K562 (cell line): ENCODE measurements at regions not wholly inside any gene's neighbourhood (a gene's known extent, or its start where the extent isn't known, plus 50 kb on each side); places are given as distances from the start of the nearest gene placed in this dataset.

Experiments used
- ATAC-seq: fragments of 200-7000 bp; cut with Tn5 transposase; 3 replicates; pipeline ENCODE4 v1.9.1; 2020; ENCODE audit warnings: moderate library complexity
- BruUV-seq: library from RNA; stranded (reverse); fragments of 400-500 nt; replicated peaks from 2 replicates; lab custom pipeline; 2021; lab: Mats Ljungman, UMichigan
- CTCF ChIA-PET: fragments of 300-600 bp; formaldehyde crosslinking; extraction: SDS; loops from one replicate; lab custom pipeline; 2021; ENCODE audit warnings: low intra/inter-chr PET ratio; lab: Yijun Ruan, JAX
- POLR2A ChIA-PET: fragments of 300-600, 350-650 bp; sonication (Branson Sonifier 250); formaldehyde crosslinking; extraction: SDS; loops from one replicate; lab custom pipeline; 2021; ENCODE audit warnings: antibody characterized with exemption, inconsistent platforms; lab: Yijun Ruan, JAX
- DNase-seq, 4 experiments: peaks; one replicate each; pipeline versions ENCODE4 v3.0.0 to v3.0.0-alpha.2; 2011 to 2018; ENCODE audit warnings: low spot score in 3 of 4, mixed read lengths in 3 of 4; ENCODE audit errors: extremely low read depth in 1 of 4
- FAIRE-seq: peaks from 2 replicates; lab custom pipeline; 2011; peaks lifted over from hg19 to GRCh38; lab: Jason Lieb, UNC
- H2AFZ ChIP-seq: 2 replicates; pipeline ENCODE4 v1.6.0; 2011; ENCODE audit warnings: low read depth, low read length, control low read depth, inconsistent platforms
- H3K27ac ChIP-seq: fragments of 200-600 bp; 3 replicates; pipeline ENCODE4 v1.8.0; 2011; ENCODE audit warnings: low read depth, mild to moderate bottlenecking, control low read depth, inconsistent platforms, low read length, moderate library complexity, mixed read lengths; ENCODE audit errors: extremely low read depth
- H3K27me3 ChIP-seq, 2 experiments: fragments of 300-600 bp in 1 of 2; 2 replicates in 1 of 2; 3 replicates in 1 of 2; pipeline versions ENCODE4 v1.6.0 to v1.8.0; 2011; ENCODE audit warnings: inconsistent platforms in 2 of 2, low read length in 2 of 2, mild to moderate bottlenecking in 1 of 2, mixed read lengths in 1 of 2, moderate library complexity in 1 of 2; ENCODE audit not compliant: control insufficient read depth in 2 of 2, insufficient read depth in 2 of 2
- H3K36me3 ChIP-seq: fragments of 300-600 bp; 3 replicates; pipeline ENCODE4 v1.8.0; 2011; ENCODE audit warnings: mild to moderate bottlenecking, low read length, inconsistent platforms; ENCODE audit not compliant: control insufficient read depth, insufficient read depth
- H3K4me1 ChIP-seq, 2 experiments: fragments of 200-600 bp in 1 of 2; replicated peaks in 1 of 2; 2 replicates in 1 of 2; 3 replicates in 1 of 2; pipeline versions ENCODE4 v1.5.1 to v1.8.0; 2011; ENCODE audit warnings: inconsistent platforms in 2 of 2, low read length in 2 of 2, mild to moderate bottlenecking in 1 of 2, mixed read lengths in 1 of 2, moderate library complexity in 1 of 2; ENCODE audit not compliant: control insufficient read depth in 2 of 2, insufficient read depth in 2 of 2
- H3K4me2 ChIP-seq: 2 replicates; pipeline ENCODE4 v1.6.1; 2011; ENCODE audit warnings: low read length, control low read depth, inconsistent platforms, mixed read lengths; ENCODE audit not compliant: insufficient read depth
- H3K4me3 ChIP-seq: fragments of 200-600 bp; sonication (generic), shearing (Covaris generic); 2 replicates; pipeline ENCODE4 v1.5.1; 2016; ENCODE audit warnings: control low read depth, inconsistent platforms
- H3K79me2 ChIP-seq: fragments of 200-600 bp; 3 replicates; pipeline ENCODE4 v1.8.0; 2011; ENCODE audit warnings: low read length, inconsistent platforms; ENCODE audit not compliant: control insufficient read depth, insufficient read depth
- H3K9ac ChIP-seq, 2 experiments: 2 replicates each; pipeline versions ENCODE4 v1.6.0 to v1.6.1; 2011; ENCODE audit warnings: low read depth in 2 of 2, low read length in 2 of 2, control low read depth in 1 of 2, inconsistent platforms in 1 of 2, mild to moderate bottlenecking in 1 of 2, mixed read lengths in 1 of 2; ENCODE audit not compliant: insufficient read depth in 1 of 2
- H3K9me1 ChIP-seq: one replicate; pipeline ENCODE4 v1.6.0; 2011; ENCODE audit warnings: inconsistent platforms, mild to moderate bottlenecking, low read length, moderate library complexity; ENCODE audit not compliant: control insufficient read depth, insufficient read depth
- H3K9me3 ChIP-seq: replicated peaks from 2 replicates; pipeline ENCODE4 v1.5.1; 2011; ENCODE audit warnings: low read depth, low read length, inconsistent platforms; ENCODE audit not compliant: control insufficient read depth, insufficient read depth
- H4K20me1 ChIP-seq: replicated peaks from 2 replicates; pipeline ENCODE4 v1.6.1; 2011; ENCODE audit warnings: low read length, inconsistent platforms, mixed read lengths; ENCODE audit not compliant: control insufficient read depth, insufficient read depth
- CBX1 ChIP-seq: sonication (generic); IDR thresholded peaks from 2 replicates; pipeline ENCODE4 v1.6.1; 2016; ENCODE audit warnings: antibody characterized with exemption, low read depth, mild to moderate bottlenecking
- MXI1 ChIP-seq: IDR thresholded peaks from 2 replicates; pipeline ENCODE4 v1.6.1; 2011; ENCODE audit warnings: low read depth, mild to moderate bottlenecking, improper control_type of control experiment, low read length
- RAD21 ChIP-seq, 2 experiments: fragments of 250-450 bp in 1 of 2; fragments of 450-650 bp in 1 of 2; sonication (Bioruptor Pico) in 1 of 2; formaldehyde crosslinking in 1 of 2; IDR thresholded peaks in 1 of 2; conservative IDR thresholded peaks in 1 of 2; 2 replicates each; pipeline versions ENCODE4 v1.4.0 to v1.8.0; 2020 to 2022; ENCODE audit warnings: mild to moderate bottlenecking in 2 of 2, moderate library complexity in 1 of 2
- TCF3 ChIP-seq: sonication (generic); formaldehyde crosslinking; IDR thresholded peaks from 2 replicates; pipeline ENCODE4 v1.4.0; 2020; ENCODE audit warnings: mild to moderate bottlenecking, missing genetic modification reagents
- XRCC4 ChIP-seq: IDR thresholded peaks from one replicate; pipeline ENCODE4 v1.6.1; 2011; ENCODE audit not compliant: insufficient read depth, insufficient read length; ENCODE audit errors: extremely low read depth
- ZBTB1 ChIP-seq: sonication (generic); formaldehyde crosslinking; IDR thresholded peaks from 2 replicates; pipeline ENCODE4 v1.8.1; 2023; ENCODE audit warnings: missing genetic modification reagents, low read depth, mild to moderate bottlenecking, borderline replicate concordance
- ZNF3 ChIP-seq: fragments of 250-450 bp; sonication (Bioruptor Pico); IDR thresholded peaks from 2 replicates; pipeline ENCODE4 v1.5.0; 2021; ENCODE audit warnings: mild to moderate bottlenecking, moderate library complexity
- WGBS: fragments of 100-300 bp; shearing (Covaris generic); methylation state at CpG from one replicate; pipeline ENCODE4 v1.1.6; 2016; ENCODE audit warnings: low coverage, mixed read lengths; ENCODE audit not compliant: insufficient coverage; ENCODE audit errors: missing lambda C conversion rate; 5-methylcytosine and 5-hydroxymethylcytosine counted together
- in situ Hi-C: fragments of 300-500 bp; cut with MboI; formaldehyde crosslinking; loops from 4 replicates; pipeline ENCODE4 v1.15.0; 2018; ENCODE audit warnings: inconsistent platforms, mixed read lengths
- intact Hi-C: fragments of 100-400 bp; cut with micrococcal nuclease; formaldehyde crosslinking; loops from 2 replicates; pipeline ENCODE4 v1.14.2; 2022
- TF ChIP-seq, protein P1 (sequence below): IDR thresholded peaks from 2 replicates; pipeline ENCODE4 v1.6.1; 2012; ENCODE audit warnings: low read depth, low read length, improper control_type of control experiment, borderline replicate concordance
- TF ChIP-seq, protein P2 (sequence below): fragments of 450-650 bp; formaldehyde crosslinking; IDR thresholded peaks from 2 replicates; pipeline ENCODE4 v1.4.0; 2020; ENCODE audit warnings: mild to moderate bottlenecking
- TF ChIP-seq, protein P3 (sequence below): fragments of 250-450 bp; sonication (Bioruptor Pico); IDR thresholded peaks from 2 replicates; pipeline ENCODE4 v1.8.0; 2022; ENCODE audit warnings: inconsistent platforms, mild to moderate bottlenecking, moderate library complexity, borderline replicate concordance

DNA sequence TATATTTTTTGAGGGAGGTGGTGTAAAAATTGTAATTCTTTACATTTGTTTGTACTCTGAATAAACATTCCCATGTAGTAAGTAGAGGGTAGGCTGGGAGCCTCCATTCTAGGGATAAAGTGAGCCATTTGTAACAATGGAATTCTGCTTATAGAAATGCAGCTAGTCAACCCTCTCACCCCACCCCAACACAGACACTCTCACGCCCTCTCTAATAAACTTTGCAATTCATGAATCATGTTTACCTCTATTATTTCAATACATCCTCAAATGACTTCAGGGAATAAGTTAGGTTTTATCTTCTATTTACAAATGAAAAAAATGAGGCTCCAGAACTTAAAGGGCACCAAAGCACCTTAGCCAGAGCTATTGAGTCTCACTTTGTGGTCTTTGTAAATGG is 56.5 kb upstream of the PDZRN3 start (continued):
- no peak for TF ChIP-seq ZNF3 (CRISPR knock-in tag)
- no peak for TF ChIP-seq MXI1
- no peak for TF ChIP-seq RAD21 (CRISPR knock-in tag; conservative IDR thresholded peaks at IDR 0.05 in 1 of 2, IDR thresholded peaks at IDR 0.05 in 1 of 2)
- TF ChIP-seq ZBTB1 (CRISPR knock-in tag) = no peak

DNA sequence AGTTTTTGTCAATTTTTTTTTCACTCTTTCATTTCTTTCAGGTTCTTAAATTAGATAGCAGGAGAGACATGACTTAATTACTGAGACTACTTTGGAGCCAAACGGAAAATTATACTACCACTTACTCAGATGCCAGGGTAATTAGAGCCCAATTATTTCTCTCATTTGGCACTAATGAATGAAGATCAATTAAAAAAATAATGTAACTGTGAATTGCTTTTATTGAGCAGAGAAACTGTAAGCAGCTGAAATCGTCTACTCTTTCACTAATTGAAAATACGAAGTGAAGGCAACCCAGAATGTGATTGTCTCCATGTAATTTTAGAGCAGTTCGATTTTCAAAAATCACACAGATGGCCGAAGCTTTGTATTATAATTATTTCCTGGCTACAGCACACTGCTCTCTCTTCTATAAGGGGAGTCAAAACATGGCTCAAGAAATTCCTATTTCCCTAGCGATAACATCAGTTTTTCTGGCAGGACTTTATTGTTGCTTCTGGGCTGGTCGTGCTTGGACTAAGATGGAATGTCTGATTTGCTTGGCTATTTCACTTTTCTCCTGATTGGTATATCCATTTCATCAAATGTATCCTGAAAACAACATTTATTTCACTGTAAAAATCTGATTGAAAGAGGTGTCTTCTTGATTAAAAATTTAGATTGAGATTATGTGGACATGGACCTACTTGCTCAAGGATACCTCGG is 55.8 kb upstream of the PDZRN3 start:
- BruUV-seq = no TSS peak
- no peak for TF ChIP-seq TCF3 (CRISPR knock-in tag)
- TF ChIP-seq, protein P1, sequence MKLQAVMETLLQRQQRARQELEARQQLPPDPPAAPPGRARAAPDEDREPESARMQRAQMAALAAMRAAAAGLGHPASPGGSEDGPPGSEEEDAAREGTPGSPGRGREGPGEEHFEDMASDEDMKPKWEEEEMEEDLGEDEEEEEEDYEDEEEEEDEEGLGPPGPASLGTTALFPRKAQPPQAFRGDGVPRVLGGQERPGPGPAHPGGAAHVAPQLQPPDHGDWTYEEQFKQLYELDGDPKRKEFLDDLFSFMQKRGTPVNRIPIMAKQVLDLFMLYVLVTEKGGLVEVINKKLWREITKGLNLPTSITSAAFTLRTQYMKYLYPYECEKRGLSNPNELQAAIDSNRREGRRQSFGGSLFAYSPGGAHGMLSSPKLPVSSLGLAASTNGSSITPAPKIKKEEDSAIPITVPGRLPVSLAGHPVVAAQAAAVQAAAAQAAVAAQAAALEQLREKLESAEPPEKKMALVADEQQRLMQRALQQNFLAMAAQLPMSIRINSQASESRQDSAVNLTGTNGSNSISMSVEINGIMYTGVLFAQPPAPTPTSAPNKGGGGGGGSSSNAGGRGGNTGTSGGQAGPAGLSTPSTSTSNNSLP = no peak
- TF ChIP-seq XRCC4 = no peak
- no peak for TF ChIP-seq CBX1
- TF ChIP-seq, protein P2, sequence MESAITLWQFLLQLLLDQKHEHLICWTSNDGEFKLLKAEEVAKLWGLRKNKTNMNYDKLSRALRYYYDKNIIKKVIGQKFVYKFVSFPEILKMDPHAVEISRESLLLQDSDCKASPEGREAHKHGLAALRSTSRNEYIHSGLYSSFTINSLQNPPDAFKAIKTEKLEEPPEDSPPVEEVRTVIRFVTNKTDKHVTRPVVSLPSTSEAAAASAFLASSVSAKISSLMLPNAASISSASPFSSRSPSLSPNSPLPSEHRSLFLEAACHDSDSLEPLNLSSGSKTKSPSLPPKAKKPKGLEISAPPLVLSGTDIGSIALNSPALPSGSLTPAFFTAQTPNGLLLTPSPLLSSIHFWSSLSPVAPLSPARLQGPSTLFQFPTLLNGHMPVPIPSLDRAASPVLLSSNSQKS (CRISPR knock-in tag) = no peak
- TF ChIP-seq, protein P3, sequence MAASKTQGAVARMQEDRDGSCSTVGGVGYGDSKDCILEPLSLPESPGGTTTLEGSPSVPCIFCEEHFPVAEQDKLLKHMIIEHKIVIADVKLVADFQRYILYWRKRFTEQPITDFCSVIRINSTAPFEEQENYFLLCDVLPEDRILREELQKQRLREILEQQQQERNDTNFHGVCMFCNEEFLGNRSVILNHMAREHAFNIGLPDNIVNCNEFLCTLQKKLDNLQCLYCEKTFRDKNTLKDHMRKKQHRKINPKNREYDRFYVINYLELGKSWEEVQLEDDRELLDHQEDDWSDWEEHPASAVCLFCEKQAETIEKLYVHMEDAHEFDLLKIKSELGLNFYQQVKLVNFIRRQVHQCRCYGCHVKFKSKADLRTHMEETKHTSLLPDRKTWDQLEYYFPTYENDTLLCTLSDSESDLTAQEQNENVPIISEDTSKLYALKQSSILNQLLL (CRISPR knock-in tag) = no peak
- H3K9me1 ChIP-seq = no peaks in the 10 kb centered on the region
- no peaks in the 10 kb centered on the region for H3K9me3 ChIP-seq
- no peak for FAIRE-seq
- no peak for DNase-seq
- H3K27me3 ChIP-seq = no peaks in the 10 kb centered on the region
- in situ Hi-C loops = no loop called here
- intact Hi-C loops = no loop called here
- H3K4me2 ChIP-seq = no peak overlapping the region
- CTCF ChIA-PET = no interaction called here
- no peak overlapping the region for H2AFZ ChIP-seq
- no peak overlapping the region for H3K4me3 ChIP-seq
- POLR2A ChIA-PET = no interaction called here
- H3K27ac ChIP-seq = no peak overlapping the region
- H3K9ac ChIP-seq = no peak overlapping the region
- H3K36me3 ChIP-seq = no peaks in the 10 kb centered on the region
- no peak for ATAC-seq
- no peaks in the 10 kb centered on the region for H3K79me2 ChIP-seq
- 0% methylated on average over 8 of the region's 8 CpGs for WGBS
- no peaks in the 10 kb centered on the region for H3K4me1 ChIP-seq
- no peaks in the 10 kb centered on the region for H4K20me1 ChIP-seq
